ENCODE measurements at regions not wholly inside any gene's neighbourhood (a gene's known extent, or its start where the extent isn't known, plus 50 kb on each side); places are given as distances from the start of the nearest gene placed in this dataset.

DNA sequence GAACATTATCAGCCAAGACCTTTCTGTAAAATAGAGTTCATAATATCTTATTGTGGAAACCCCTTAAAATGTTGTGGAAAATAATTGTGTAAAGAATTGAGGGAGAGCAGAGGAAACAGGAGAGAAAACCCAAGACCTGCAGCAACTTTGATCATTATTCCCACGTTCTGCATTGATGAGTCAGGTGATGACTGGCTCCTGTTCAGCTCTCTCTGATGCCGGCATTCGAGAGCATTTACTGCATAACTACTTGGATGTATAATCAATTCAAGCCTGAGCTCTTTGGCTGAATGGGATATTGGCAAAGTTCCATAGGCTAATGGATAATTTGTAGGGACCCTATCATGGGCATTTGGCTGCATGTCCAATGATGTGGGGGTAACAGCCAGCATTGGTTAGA is 176.3 kb upstream of the ARID2 start:
- DNase-seq: no peak

DNA sequence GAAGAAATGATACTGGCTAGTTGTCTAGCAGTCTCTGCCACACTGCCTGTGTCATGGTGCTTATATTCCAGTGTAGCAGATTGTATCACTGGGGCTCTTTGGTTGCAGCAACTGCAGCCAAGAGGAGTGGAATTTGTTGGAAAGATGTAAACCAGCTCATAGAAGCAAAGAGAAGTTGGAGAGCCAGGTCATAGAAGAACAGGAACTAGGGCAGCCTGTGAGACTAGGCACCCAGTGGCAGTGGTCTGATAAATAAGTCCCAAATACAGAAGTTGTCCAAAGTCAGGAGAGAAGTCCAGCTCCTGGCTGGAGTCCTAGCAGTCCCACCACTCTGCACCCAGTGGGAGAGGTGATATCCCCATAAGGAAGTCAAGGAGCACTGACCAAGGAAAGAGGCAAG is 172.5 kb upstream of the ARID2 start:
- no peak for DNase-seq

DNA sequence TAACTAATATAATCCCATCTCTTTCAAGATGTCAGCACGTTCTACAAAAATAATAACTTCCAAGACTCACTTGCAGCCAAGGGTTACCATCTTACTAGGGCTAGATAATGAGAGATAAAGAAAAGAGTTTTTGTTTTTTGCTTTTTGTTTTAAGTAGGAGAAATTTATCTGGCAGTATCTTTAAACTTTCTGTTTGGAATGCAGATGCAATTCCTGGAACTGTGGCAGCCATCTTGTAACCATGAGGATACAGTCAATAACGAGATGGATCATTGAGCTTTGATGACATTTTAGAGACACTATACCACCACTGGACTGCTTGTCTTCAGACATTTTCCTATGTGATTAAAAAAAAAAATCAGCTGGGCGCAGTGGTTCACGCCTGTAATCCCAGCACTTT is 171.2 kb upstream of the ARID2 start:
- no peak for DNase-seq

DNA sequence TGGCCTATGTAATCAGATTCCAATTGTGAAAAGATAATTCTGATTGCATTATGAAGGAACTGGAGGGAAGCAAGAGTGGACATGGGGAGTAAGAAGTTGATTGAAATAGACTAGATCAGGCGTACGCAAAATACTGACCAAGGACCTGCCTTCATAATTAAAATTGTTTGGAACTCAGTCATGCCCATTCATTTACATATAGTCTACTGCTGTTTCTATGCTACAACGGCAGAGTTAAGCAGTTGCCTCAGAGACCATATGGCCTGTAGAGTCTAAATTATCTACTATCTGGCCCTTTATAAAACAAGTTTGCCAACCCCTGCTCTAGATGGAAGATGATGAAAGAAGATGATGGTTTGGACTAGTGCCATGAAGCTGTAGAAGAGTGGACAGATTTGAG is 170.0 kb upstream of the ARID2 start:
- no peak for DNase-seq

DNA sequence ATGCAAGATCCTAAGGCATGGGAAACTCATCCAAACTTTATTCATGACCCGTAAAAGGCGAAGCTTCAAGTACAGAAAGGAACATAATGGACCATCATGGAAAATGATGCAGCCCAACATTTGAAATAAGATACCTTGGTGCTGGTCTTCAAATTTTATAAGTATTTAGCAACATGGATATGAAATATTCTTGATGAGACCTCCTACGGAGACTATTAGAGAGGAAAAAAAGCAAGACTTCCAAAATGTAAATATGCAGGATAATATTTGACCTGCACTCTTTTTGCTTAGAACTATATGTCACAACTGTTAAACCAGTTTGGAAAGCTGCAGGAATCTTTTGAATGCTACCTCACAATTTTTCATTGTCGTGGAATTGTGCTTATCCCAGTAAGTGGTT is 168.8 kb upstream of the ARID2 start:
- DNase-seq: no peak

DNA sequence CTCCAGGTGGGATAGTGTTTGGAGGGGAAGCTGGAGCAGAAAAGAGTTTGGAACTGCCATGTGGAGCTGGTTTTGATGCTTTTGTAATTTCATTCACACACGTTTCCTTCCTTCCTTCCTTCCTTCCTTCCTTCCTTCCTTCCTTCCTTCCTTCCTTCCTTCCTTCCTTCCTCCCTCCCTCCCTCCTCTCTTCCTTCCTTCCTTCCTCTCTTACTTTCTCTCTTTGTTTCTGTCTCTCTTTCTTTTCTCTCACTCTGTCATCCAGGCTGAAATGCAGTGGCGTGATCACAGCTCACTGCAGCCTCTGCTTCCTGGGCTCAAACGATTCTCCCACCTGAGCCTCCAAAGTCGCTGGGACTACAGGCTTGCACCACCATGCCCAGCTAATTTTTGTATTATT is 168.0 kb upstream of the ARID2 start:
- DNase-seq: no peak

DNA sequence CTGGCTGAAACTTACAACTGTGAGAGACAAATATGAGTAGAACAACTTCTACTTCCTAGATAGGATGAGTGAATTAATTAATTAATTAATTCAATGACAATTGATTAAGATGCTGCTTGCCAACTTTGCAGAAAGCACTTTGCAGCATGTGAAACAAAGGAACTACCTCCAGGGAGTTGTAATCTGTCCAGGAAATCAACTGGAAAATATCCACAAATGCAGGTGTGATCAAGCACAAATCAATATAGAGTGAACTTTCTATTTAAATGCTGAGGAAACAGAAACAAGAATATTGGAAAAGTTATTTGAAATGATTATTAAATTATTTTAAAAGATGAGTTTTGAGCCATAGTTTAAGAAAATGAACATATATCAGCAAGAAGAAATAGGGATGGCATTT is 163.9 kb upstream of the ARID2 start:
- no peak for DNase-seq

DNA sequence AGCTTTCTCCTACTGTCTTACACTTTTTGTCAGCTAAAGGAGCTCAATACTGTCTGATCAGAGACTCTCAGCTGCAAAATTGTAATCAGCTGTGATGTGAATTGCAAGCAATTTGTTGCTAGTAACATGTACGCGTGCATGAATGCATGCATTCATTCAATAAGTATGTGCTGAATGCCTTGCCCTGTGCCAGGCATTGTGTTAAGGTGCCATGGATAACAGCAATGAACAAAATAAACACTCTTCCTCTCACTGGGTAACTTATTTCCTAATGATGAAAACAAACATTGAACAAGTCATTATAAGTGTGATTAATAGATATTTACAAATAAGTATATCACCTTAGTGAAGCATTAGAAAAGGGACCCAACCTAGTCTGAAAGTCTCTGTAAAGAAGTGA is 163.2 kb upstream of the ARID2 start:
- DNase-seq: no peak

DNA sequence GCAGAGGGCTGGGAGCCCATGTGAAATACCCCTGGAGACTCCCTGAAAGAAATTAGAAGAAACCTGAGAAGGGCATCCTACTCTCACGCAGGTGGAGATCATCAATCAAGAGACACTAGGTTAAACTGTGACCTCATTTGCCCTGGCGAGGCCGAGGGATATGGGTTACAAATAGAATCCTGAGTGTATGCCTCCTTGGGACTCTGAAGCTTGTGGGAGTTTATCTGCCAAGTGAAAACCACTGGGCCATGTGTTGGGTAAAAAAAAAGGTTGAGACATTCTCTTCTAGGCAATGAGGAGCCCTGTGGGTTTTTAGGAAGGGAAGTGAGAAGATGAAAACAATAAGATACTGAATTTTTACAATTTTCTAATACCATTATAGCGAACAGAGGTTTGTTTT is 160.7 kb upstream of the ARID2 start:
- no peak for DNase-seq

DNA sequence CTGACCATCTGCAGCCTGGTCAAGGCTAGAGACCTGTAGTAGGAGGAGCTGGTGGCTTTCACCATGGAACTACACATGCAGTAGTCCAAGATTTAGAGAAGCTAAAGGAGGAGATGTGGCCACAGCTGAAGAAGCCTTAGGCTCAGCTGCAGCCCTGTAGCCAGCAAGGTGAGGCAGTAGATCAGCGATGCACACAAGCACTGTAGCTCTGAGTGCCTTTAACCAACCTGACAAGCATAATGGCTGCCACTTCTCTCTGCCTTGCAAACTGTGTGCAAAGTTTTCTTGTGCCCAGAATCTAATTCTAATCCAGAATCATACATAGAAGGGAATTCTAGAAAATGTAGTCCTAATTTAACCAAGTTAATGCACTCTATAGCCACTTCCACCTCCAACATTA is 159.0 kb upstream of the ARID2 start:
- no peak for DNase-seq

DNA sequence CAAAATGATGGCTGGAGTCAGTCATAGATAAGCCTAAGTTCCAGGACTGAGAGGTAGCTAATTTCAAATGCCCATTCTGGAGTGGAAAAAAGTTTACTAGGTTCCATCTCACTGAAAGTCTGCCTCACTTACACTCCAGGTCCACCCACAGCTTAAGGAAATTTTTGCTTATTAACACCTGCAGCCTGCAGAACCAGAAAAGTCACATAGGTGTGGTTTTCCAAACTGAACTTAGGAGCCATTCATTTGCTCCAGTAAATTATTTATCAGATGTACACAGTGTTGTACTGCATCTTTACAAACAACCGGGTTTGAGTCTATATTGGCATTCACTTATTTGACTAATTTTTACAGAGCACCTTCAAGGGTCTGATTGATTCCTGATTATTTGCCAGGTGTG is 157.4 kb upstream of the ARID2 start:
- no peak for DNase-seq

DNA sequence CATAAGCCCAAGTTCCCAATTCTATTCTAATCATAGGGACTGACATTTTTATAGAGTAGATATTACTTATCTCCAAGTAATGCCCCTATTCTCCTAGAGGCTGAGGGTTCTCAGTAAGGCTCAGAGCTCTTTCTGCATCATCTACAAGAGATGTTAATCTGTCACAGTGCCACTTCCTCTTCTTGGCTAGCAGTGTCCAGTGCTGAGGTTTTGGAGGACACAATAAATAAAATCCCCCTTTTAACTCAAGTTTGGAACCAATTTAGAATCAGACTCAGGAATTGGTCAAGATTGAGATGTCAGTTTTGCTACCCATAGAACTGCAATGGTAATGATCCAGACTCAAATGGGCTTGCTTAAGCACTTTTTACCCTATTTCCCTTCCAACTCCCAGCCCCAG is 154.1 kb upstream of the ARID2 start:
- DNase-seq: no peak

DNA sequence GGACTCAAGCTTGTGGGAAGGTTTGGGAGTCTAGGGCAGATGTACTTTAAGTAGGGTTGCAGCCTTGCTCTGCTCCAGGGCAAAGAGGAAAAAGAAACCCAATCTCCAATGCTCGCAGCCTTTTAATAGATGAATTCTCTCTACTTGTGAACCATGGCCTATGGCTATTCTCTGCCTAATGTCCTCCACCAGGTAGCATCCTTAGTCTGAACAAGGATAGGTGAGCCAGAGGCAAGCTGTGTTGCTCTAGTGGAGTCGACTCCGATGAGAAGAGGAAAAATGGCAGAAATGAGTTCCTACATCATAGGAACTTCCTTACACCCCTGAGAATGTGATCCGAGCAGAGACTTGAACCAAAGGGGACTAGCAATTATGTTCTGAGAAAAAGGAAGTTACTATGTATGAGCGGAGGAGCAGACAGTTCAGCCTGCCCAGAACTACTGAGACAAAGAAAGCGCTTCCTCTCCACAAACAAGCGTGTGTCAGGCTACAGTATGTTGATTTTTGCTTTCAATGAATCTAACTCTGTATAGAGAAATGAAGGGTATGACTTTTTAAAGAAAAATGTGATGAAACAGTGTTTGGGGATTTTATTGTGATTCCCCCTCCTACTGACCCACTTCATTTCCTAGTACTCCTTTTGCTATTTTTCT is 153.6 kb upstream of the ARID2 start:
- no peak for DNase-seq

DNA sequence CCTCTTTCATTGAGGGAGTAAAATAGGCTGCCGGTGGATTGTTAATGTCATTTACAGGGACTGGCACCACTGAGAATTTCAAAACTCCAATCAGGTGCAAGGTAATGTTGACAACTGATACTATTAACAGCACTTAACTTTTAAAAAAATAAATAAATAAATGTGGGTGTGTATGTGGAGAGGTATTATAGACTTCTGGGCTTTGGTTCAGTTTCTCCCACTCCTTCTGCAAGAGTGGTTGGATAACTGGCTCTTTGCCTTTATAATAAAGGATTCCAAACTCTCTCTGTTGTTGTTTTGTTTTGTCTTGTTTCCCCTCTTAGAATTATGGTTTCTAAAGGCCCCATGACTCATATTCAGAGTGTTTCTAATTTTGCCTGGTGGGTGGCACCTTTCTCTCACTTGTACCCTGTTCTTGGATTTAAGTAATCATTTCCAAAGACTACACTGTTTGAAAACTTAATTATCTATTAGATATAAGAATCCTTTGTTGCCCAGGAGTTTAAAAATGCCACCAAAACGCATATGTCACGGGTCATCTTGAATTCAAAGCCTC is 151.6 kb upstream of the ARID2 start:
- no peak for DNase-seq

DNA sequence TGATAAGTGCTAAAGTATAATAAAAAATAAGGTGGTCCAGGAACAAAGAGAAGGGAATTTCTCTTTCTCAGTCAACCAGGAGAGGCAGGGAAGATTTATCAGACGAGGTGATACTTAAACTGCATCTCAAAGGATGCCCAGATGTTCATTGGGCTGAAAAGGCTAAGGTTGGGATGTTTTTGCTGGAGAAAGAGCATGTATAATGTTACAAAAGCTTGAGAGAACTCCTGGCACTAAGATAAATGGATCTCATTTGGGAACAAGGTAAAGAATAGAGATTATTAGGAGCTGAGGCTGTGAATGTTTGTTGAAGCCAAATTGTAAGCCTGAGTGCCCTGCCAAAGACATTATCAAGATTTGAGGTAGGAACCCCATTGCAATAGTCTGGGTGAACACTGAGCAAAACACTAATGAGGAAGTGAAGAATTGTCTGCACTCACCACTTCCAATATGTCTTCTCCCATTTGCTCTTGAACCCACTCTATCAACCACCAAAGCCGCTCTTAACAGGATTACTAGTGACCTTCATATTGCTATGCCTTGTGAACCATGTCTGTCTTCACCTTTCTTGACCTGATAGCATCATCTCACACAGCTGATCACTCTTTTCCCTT is 149.0 kb upstream of the ARID2 start:
- DNase-seq: no peak

DNA sequence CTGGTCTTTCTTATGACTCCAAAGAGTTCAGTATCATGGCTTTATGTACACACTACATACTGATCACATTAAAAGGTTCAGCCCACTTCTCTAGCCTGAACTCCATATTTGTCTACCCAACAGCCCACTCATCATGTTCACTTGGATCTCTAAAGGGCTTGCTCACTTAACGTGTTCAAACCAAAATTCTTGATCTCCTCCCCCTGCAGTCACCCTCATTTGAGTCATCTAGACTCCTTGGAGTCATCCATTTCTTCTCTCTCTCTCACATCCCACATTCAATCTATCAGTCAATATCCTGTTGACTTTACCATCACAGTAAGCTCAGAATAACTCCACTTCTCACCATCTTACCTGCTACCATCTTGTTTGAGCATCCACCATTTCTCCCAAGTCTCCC is 148.4 kb upstream of the ARID2 start:
- no peak for DNase-seq

DNA sequence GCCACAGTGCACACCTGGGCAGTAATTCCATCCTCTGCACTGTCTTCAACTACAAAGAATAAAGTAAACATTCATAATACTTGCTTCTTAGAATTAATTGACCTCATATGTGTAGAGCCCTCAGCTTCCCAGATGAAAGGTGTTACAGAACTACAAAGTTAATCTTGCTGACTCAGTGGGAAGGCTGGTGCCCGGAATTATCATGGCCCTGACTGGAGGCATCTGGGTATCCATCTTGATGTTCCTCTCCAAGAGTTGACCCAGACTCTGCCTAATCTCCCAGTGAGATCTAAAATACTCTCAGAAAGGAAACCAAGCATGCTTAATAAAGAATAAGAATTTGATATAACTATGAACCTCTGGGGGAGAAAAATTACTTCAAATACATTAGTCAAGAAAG is 147.0 kb upstream of the ARID2 start:
- no peak for DNase-seq

DNA sequence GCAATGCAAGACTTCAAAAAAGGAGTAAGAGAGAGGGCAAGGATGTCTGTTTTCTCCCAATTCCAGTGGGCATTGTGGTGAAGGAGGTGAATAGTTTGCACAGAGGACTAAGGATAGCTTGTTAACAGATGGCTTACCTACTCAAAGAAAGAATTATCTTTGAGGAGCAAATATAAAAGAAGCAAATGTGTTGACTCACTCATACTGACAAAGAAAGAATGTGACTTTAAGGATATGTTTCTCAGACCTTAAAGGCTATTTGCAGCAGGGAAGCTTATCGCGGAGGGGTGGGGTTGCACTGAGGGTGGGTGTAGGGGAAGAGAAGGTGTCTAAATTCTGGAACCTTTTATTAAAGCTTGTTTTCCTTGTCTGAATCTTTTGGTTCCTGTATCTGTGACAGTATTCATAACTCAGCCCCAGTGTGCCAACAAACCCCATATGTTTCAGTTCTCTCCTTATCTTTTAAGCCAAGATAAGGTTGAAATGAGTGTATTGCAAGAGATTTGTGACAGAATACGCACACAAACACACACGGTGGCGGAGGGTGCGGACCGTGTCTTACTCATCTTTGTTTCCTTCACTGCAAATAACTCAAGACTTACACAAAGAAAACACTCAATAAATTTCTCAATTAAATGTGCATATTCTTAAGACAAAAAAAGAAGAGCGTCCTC is 146.4 kb upstream of the ARID2 start:
- peak in 1 of 5 experiments; percentile 26 for DNase-seq

DNA sequence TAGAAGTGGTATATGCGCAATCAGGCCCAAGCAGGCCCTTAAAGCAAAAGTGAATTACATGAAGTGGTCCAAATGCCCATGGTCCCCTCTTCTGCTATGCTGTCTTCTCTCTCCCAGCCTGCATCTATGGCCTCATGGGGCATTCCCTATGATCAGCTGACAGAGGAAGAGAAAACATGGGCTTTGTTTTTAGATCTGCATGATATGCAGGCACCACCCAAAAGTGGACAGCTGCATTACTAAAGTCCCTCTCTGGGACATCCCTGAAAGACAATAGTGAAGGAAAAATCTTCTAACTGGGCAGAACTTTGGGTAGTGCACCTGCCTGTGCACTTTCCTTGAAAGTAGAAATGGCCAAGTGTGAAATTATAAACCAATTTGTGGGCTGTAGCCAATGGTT is 145.2 kb upstream of the ARID2 start:
- DNase-seq: no peak

DNA sequence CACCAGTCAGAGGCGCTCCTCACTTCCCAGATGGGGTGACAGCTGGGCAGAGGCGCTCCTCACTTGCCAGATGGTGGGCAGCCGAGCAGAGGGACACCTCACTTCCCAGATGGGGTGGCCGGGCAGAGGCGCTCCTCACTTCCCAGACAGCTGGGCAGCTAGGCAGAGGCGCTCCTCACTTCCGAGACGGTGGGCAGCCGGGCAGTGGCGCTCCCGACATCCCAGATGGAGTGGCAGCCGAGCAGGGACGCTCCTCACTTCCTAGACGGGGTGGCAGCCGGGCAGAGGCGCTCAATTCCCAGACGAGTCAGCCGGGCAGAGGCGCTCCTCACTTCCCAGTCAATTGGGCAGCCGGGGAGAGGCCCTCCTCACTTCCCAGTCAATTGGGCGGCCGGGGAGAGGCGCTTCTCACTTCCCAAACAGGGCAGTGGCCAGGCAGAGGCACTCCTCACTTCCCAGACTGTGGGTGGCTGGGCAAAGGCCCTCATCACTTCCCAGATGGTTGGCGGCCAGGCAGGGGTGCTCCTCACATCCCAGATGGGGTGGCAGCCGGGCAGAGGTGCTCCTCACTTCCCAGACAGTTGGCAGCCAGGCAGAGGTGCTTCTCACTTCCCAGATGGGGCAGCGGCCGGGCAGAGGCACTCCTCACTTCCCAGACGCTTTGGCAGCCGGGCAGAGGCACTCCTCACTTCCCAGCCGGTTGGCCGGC is 143.8 kb upstream of the ARID2 start:
- no peak for DNase-seq

DNA sequence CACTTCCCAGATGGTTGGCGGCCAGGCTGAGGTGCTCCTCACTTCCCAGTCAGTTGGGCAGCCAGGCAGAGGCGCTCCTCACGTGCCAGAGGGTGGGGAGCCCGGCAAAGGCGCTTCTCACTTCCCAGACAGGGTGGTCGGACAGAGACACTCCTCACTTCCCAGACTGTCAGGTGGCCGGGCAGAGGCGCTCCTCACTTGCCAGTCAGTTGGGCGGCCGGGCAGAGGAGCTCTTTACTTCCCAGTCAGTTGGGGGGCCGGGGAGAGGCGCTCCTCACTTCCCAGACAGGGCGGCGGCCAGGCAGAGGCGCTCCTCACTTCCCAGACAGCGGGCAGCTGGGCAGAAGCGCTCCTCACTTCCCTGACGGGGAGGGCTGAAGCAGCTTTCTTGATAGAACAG is 143.0 kb upstream of the ARID2 start:
- DNase-seq: no peak

DNA sequence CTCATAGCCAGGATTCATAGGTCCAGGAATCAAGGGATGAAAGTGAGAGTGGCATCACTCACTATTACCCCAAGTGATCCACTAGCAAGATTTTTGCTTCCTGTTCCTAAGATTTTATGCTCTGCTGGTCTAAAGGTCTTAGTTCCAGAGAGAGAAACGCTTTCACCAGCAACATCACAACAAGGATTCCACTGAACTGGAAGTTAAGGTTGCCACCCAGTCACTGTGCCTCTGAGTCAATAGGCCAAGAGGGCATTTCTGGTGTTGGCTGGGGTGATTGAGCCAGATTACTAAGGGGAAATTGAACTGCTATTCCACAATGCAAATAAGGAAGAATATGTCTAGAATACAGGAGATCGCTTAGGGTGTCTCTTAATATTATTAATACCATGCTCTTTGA is 142.5 kb upstream of the ARID2 start:
- DNase-seq: no peak

DNA sequence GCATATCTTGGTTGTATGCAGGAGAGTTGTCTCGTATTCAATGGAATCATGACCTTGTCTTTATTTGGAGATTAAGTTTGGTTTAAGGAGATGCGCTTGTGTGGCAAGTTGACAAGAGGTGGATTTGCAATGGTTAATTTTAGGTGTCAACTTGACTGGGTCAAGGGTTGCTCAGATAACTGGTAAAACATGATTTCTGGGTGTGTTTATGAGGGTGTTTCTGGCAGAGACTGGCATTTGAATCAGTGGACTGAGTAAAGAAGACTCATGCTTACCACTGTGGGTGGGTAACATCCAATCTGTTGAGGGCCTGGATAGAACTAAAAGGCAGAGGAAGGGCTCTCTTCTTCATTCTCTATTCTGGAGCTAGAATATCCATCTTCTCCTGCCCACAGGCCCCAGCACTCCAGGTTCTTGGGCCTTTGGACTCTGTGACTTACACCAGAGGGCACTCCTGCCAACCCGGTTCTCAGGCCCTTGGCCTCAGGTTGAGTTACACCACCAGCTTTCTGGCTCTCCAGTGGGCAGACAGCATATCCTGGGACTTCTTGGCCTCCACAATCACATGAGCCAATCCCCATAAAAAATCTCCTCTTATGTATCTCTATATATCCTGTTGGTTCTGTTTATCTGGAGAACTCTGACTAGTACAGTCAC is 141.5 kb upstream of the ARID2 start:
- DNase-seq: no peak

Data from T-helper 2 cell (primary cell).